SK-N-MC (cell line): ENCODE measurements at regions not wholly inside any gene's neighbourhood (a gene's known extent, or its start where the extent isn't known, plus 50 kb on each side); places are given as distances from the start of the nearest gene placed in this dataset.

ENCODE experiments used
- EZH2 ChIP-seq: fragments of 200-600 bp; sonication (generic); IDR thresholded peaks from one replicate; pipeline ENCODE4 v1.6.1; 2017; ENCODE audit warnings: antibody characterized with exemption
- POLR2AphosphoS5 ChIP-seq: IDR thresholded peaks from 2 replicates; pipeline ENCODE4 v1.6.1; 2012; ENCODE audit warnings: mild to moderate bottlenecking, low read depth, low read length, borderline replicate concordance

- no peak for TF ChIP-seq EZH2
- no peak for TF ChIP-seq POLR2AphosphoS5
These were observed 306.5 kb upstream of the RPS23 start for GRCh38 chr5:82584631-82585030.
